Stomach (tissue), 4 donors: ENCODE measurements at regions not wholly inside any gene's neighbourhood (a gene's known extent, or its start where the extent isn't known, plus 50 kb on each side); places are given as distances from the start of the nearest gene placed in this dataset.

Experiments
- CTCF ChIP-seq, 7 experiments: fragments of 450-650 bp in 4 of 7; fragments of 200-600 bp in 3 of 7; sonication (generic) in 3 of 7; IDR thresholded peaks; one replicate each; pipeline ENCODE4 v1.5.1; 2016 to 2019; ENCODE audit warnings: antibody characterized with exemption in 7 of 7, control low read depth in 2 of 7, mild to moderate bottlenecking in 1 of 7
- EP300 ChIP-seq: sonication (generic); formaldehyde crosslinking; IDR thresholded peaks from one replicate; pipeline ENCODE4 v1.6.1; 2017; ENCODE audit warnings: antibody characterized with exemption
- POLR2A ChIP-seq, 4 donors: fragments of 450-650 bp; IDR thresholded peaks; one replicate each; pipeline ENCODE4 v1.6.1; 2016; ENCODE audit warnings: antibody characterized with exemption in 4 of 4, control low read depth in 2 of 4, mild to moderate bottlenecking in 1 of 4, moderate library complexity in 1 of 4

- no peak for TF ChIP-seq EP300
- TF ChIP-seq CTCF (IDR thresholded peaks at IDR 0.05): no peak
- TF ChIP-seq POLR2A (IDR thresholded peaks at IDR 0.05): no peak
Observed at GRCh38 chr19:30083701-30084156, 141.7 kb downstream of the URI1 start.
